ENCODE measurements at regions not wholly inside any gene's neighbourhood (a gene's known extent, or its start where the extent isn't known, plus 50 kb on each side); places are given as distances from the start of the nearest gene placed in this dataset.

DNA sequence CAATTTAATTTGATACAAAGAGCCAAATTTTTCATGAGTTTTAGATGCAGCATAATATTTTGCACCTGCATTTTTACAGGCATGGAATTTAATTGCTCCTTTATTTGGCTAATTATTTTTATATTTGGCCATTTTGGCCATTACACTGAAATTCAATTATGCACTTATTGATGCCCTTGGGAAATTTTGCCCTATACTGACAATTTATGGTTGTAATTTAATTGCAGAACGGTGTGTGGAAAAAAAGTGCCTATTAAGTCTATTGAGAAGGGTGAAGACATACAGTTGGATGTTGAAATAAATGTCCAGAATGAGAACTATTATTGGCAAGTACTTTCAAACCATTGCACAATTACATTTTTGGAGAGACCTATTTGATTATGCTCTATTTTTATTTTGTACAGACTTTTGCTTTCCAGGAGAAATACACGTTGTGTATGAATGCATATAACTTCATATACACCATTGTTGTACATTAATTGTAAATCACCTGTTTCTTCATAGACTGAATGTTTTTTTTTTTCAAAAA lies 1319.3 kb upstream of the CDH2 start:
- TF ChIP-seq Cebpa-rat (IDR thresholded peaks at IDR 0.05) = no peak
- Histone ChIP-seq H3K27ac (no peak overlapping the region), H3K27me3 (no peaks in the 10 kb centered on the region), H3K4me2 (no peak overlapping the region), H3K9ac (no peak overlapping the region), H3K9me3 (replicated peaks in 1 of 11) (no peaks in the 10 kb centered on the region), H3K36me3 (no peaks in the 10 kb centered on the region), H3K4me1 (no peaks in the 10 kb centered on the region), H3K4me3 (no peak overlapping the region), H4K20me1 (no peaks in the 10 kb centered on the region)

DNA sequence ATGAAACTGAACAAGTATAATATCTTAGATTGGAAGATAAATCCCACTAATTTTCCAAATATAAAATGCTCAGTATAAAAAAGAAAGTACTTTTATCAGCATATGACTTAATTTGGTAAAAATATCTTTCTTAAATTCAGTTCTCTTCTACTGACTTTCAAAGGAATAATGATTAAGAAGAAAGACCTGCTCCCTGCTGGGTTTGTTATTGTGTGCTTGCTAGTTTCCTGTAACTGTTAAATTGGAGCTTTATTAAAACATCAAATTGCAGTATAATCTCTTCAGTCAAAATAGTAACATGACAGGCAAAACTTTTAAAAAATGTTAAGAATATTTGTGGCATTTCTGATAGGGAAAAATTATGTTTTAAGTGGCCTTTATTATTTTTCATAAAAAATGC lies 1317.4 kb upstream of the CDH2 start:
- no peak overlapping the region for H3K27ac ChIP-seq
- H3K27me3 ChIP-seq = no peaks in the 10 kb centered on the region
- no peak overlapping the region for H3K9ac ChIP-seq
- no peaks in the 10 kb centered on the region for H3K4me1 ChIP-seq
- H4K20me1 ChIP-seq = no peaks in the 10 kb centered on the region; a peak in 1 of 22 replicates
- no peak overlapping the region for H3K4me3 ChIP-seq
- H3K4me2 ChIP-seq = no peak overlapping the region
- no peak for TF ChIP-seq Cebpa-rat (IDR thresholded peaks at IDR 0.05)
- no peaks in the 10 kb centered on the region for H3K36me3 ChIP-seq
- no peaks in the 10 kb centered on the region for H3K9me3 ChIP-seq (replicated peaks in 1 of 11)

DNA sequence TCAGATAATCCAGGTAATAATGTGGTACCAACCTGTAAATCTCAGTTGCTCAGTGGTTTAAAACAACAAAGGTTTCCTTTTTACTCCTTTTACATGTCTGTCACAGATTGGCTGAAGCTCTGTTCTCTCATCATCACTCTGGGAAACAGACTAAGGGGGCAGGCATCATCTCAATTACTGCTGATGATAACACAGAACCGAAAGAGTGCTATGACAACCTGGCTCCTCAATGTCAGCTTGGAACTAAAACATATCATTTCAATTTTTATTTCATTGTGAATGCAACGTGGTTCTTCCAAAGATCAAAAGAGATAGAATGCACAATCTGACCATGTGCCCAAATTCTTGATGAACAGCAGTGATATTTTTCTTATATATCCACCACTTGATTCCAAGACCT lies 1315.0 kb upstream of the CDH2 start:
- Histone ChIP-seq H3K27ac (no peak overlapping the region), H3K9me3 (replicated peaks in 1 of 11) (no peaks in the 10 kb centered on the region), H3K9ac (no peak overlapping the region), H3K4me3 (no peak overlapping the region), H3K4me1 (no peaks in the 10 kb centered on the region), H4K20me1 (no peaks in the 10 kb centered on the region; a peak in 1 of 22 replicates), H3K36me3 (no peaks in the 10 kb centered on the region), H3K27me3 (no peaks in the 10 kb centered on the region), H3K4me2 (no peak overlapping the region)
- no peak for TF ChIP-seq Cebpa-rat (IDR thresholded peaks at IDR 0.05)

DNA sequence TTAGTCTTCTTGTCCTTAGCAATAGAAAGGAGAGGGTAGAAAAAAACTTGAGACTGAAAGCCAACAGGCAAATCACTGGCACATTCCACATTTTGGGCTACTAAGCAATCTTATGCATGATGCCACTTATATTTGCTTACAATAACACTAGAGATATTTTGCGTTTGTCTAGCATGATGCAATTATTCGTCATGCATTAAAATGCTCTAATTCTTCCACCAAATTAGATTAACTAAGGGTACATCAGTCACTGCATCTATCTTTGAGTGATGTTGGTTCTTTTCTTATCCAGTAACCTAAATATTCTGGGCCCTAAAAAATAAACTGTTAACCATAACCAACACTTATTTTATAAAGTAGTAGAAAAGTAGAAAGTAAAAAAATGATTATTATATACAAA lies 1311.7 kb upstream of the CDH2 start:
- H3K4me2 ChIP-seq = no peak overlapping the region
- H3K27me3 ChIP-seq = no peaks in the 10 kb centered on the region
- H3K36me3 ChIP-seq = no peaks in the 10 kb centered on the region
- H3K4me1 ChIP-seq = no peaks in the 10 kb centered on the region
- no peak overlapping the region for H3K27ac ChIP-seq
- H3K9ac ChIP-seq = no peak overlapping the region
- no peaks in the 10 kb centered on the region; a peak in 1 of 22 replicates for H4K20me1 ChIP-seq
- TF ChIP-seq Cebpa-rat (IDR thresholded peaks at IDR 0.05) = no peak
- no peak overlapping the region for H3K4me3 ChIP-seq
- no peaks in the 10 kb centered on the region for H3K9me3 ChIP-seq (replicated peaks in 1 of 11)

DNA sequence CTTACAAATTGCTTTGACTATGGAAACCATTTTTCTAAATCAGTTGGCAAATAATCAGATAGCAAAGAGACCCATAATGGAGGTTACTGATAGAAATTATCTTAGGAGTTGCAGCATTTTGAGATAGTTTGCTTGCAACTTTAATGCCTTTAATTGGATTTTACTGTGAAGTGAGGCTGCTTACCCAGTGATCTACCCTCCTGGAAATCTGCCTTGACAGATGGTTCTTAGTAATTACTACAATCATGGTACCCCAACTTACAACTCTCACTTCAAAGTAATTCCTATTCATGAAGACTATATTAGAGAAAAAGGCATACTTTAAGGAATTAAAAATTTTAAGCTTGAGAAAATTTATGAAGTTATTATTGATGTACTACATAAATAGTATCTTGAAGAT lies 1288.6 kb upstream of the CDH2 start:
- H3K9me3 ChIP-seq (replicated peaks in 1 of 11) = no peaks in the 10 kb centered on the region
- H3K4me3 ChIP-seq = no peak overlapping the region
- no peaks in the 10 kb centered on the region for H4K20me1 ChIP-seq
- no peaks in the 10 kb centered on the region for H3K36me3 ChIP-seq
- H3K4me2 ChIP-seq = no peak overlapping the region
- H3K27me3 ChIP-seq = no peaks in the 10 kb centered on the region
- no peak overlapping the region for H3K27ac ChIP-seq
- no peak for TF ChIP-seq Cebpa-rat (IDR thresholded peaks at IDR 0.05)
- no peaks in the 10 kb centered on the region for H3K4me1 ChIP-seq
- H3K9ac ChIP-seq = no peak overlapping the region

DNA sequence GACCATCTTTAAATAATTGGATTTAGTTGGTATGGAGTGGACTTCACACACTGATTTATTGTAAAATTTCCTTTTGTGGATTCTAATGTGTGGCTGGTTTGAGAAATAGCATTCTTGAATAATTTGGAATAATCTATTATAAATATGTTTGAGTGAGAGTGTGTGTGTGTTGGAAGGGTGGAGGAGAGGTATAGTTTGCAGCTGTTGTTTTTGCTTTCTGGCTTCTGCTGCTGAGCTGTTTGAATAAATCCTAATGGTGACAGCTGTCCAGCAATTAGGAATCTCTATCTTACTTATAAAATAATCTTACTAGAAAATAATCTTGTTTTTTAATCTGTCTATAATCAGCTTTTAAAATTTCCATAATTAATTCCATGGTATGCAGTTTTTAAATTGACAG lies 1283.0 kb upstream of the CDH2 start:
- no peak overlapping the region for H3K9ac ChIP-seq
- no peaks in the 10 kb centered on the region for H3K36me3 ChIP-seq
- no peaks in the 10 kb centered on the region for H3K9me3 ChIP-seq (replicated peaks in 1 of 11)
- no peak overlapping the region for H3K27ac ChIP-seq
- no peaks in the 10 kb centered on the region for H3K27me3 ChIP-seq
- TF ChIP-seq Cebpa-rat (IDR thresholded peaks at IDR 0.05) = no peak
- H3K4me2 ChIP-seq = no peak overlapping the region
- no peaks in the 10 kb centered on the region for H3K4me1 ChIP-seq
- no peaks in the 10 kb centered on the region for H4K20me1 ChIP-seq
- H3K4me3 ChIP-seq = no peak overlapping the region

DNA sequence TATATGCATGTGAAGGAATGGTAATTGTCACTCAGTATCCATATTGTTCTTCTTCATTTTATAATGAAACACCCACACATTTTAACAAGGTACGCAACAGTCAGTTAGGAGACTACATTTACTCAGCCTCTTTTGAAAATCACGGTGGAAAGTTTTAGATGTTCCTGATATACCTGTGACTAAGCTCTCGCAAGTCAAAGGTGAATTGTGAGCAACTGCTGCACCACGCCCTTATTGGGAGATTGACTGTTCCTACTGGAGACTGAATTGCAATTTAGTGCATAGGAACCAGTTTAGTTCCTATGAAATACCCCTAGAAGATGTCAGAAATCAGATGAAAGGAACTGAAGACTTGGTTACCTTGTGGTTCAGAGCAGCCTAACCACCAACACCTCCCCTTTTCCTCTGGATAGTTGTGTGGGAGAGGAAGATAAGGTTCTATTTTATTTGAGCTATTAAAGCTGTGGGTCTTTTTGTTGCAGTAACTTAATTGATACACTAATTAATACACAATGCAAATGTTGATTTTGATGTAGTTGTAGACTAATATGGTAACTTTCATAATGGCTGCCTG lies 1280.5 kb upstream of the CDH2 start:
- no peak overlapping the region for H3K27ac ChIP-seq
- H3K9me3 ChIP-seq (replicated peaks in 1 of 11) = no peaks in the 10 kb centered on the region
- no peak overlapping the region for H3K9ac ChIP-seq
- H4K20me1 ChIP-seq = no peaks in the 10 kb centered on the region
- TF ChIP-seq Cebpa-rat (IDR thresholded peaks at IDR 0.05) = no peak
- H3K4me2 ChIP-seq = no peak overlapping the region
- no peaks in the 10 kb centered on the region for H3K27me3 ChIP-seq
- no peak overlapping the region for H3K4me3 ChIP-seq
- no peaks in the 10 kb centered on the region for H3K36me3 ChIP-seq
- H3K4me1 ChIP-seq = no peaks in the 10 kb centered on the region

DNA sequence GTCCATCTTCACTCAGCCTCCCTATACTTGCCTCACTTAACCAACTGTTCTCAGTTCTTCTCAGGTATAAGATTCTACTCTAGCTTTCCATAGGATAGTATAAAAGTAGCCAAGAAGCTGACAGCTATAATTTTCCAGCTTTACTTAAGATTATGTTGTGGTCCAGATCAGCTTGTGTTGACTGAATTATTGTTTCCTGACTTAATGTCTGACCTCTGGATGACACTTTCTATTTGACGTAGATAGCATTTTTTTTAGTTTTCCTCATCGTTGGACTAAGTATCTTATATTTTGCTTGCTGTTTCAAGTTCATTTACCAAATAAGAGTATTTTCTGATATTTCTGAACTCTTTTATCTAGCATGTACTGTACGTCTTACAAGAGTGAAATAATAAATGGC lies 1272.5 kb upstream of the CDH2 start:
- Histone ChIP-seq H3K4me3 (no peak overlapping the region), H3K36me3 (no peaks in the 10 kb centered on the region), H4K20me1 (no peaks in the 10 kb centered on the region), H3K4me1 (no peaks in the 10 kb centered on the region), H3K27ac (no peak overlapping the region), H3K9me3 (replicated peaks in 1 of 11) (no peaks in the 10 kb centered on the region), H3K9ac (no peak overlapping the region), H3K27me3 (no peaks in the 10 kb centered on the region), H3K4me2 (no peak overlapping the region)
- TF ChIP-seq Cebpa-rat (IDR thresholded peaks at IDR 0.05) = no peak

DNA sequence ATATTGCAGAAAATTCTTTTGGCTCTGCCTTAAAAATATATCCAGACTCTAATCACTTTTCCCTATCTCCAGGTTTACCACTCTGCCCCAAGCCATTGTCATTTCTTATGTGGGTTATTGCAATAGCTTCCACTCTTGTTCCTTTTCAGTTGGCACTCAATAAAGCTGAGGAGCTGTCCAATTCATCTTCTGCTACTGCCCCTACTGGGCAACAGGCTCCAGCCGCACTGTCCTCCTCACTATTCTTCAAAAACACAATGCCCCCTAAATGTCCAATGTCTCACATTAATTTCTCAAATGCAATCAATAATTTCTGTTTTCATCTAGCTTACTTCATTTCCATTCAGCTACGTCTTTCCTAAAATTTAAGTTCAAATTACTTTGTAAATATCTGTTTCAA lies 1262.5 kb upstream of the CDH2 start:
- no peak for TF ChIP-seq Cebpa-rat (IDR thresholded peaks at IDR 0.05)
- Histone ChIP-seq H3K36me3 (no peaks in the 10 kb centered on the region), H3K9ac (no peak overlapping the region), H3K27me3 (no peaks in the 10 kb centered on the region), H4K20me1 (no peaks in the 10 kb centered on the region), H3K4me3 (no peak overlapping the region), H3K4me1 (no peaks in the 10 kb centered on the region), H3K27ac (no peak overlapping the region), H3K4me2 (no peak overlapping the region), H3K9me3 (replicated peaks in 1 of 11) (0 out of 22 replicates have a peak, but pooled peaks cover 0 to 6% (median 0%) of the 10 kb centered on the region in 11 experiments)

DNA sequence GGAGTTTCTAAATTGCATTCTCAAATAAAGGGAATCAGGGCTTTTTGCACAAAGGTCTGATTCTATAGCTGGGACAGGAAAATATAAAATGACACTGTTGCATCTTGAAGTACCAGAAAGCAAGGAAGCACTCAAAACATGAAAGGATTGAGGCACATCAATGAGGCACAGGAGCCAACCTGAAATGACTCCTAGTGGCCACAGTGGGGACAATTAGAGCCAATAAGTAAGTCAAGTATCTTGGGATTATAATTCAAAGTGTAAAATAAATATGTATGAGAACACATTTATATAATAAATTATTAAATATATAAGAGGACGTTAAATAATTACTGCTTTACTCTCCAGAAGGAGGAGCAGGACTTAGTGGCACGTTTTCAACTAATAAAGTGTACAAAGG lies 1259.5 kb upstream of the CDH2 start:
- Histone ChIP-seq H3K4me1 (no peaks in the 10 kb centered on the region), H3K36me3 (no peaks in the 10 kb centered on the region), H3K9ac (no peak overlapping the region)

More for the DNA sequence above, 1259.5 kb upstream of the CDH2 start:
- H3K4me2 ChIP-seq = no peak overlapping the region
- no peak overlapping the region for H3K27ac ChIP-seq
- TF ChIP-seq Cebpa-rat (IDR thresholded peaks at IDR 0.05) = no peak
- H4K20me1 ChIP-seq = no peaks in the 10 kb centered on the region
- no peaks in the 10 kb centered on the region for H3K27me3 ChIP-seq
- H3K9me3 ChIP-seq (replicated peaks in 1 of 11) = 0 out of 22 replicates have a peak, but pooled peaks cover 0 to 6% (median 0%) of the 10 kb centered on the region in 11 experiments
- H3K4me3 ChIP-seq = no peak overlapping the region

All from BLaER1 treated with 17β-estradiol and CSF1 and Interleukin-3, amounts not matched to agents 10 nM and 100 nM (cell line).